Panc1 (cell line): ENCODE measurements at regions not wholly inside any gene's neighbourhood (a gene's known extent, or its start where the extent isn't known, plus 50 kb on each side); places are given as distances from the start of the nearest gene placed in this dataset.
"Not testable (repeated sequence)": the region's sequence is repeated elsewhere in the genome, so short reads cannot be mapped to it uniquely, and the experiment has no call there.

Source experiments
- ATAC-seq: fragments of 200-7000 bp; cut with Tn5 transposase; 2 replicates; pipeline ENCODE4 v1.9.1; 2020; ENCODE audit warnings: mild to moderate bottlenecking, moderate library complexity
- BruUV-seq: library from RNA; stranded (reverse); fragments of 400-500 nt; replicated peaks from 2 replicates; lab custom pipeline; 2021; lab: Mats Ljungman, UMichigan
- CTCF ChIA-PET: fragments of 300-600 bp; sonication (Branson Sonifier 250); formaldehyde crosslinking; loops from one replicate; lab custom pipeline; 2022; ENCODE audit warnings: antibody characterized with exemption; lab: Charles Lee
- POLR2A ChIA-PET: fragments of 300-600 bp; sonication (Branson Sonifier 250); formaldehyde crosslinking; loops from one replicate; lab custom pipeline; 2022; ENCODE audit warnings: antibody characterized with exemption; lab: Charles Lee
- DNase-seq: peaks from one replicate; pipeline ENCODE4 v3.0.0-alpha.2; 2010; ENCODE audit warnings: low read depth, low spot score
- H3K27ac ChIP-seq: 2 replicates; pipeline ENCODE4 v1.5.1; 2011; ENCODE audit warnings: mild to moderate bottlenecking, low read length, inconsistent platforms
- H3K27me3 ChIP-seq: fragments of 200-500 bp; sonication (Bioruptor generic); 2 replicates; pipeline ENCODE4 v1.6.0; 2014; ENCODE audit warnings: low read length, inconsistent platforms; ENCODE audit not compliant: control insufficient read depth, insufficient read depth
- H3K36me3 ChIP-seq: fragments of 200-500 bp; sonication (Bioruptor generic); 2 replicates; pipeline ENCODE4 v1.5.1; 2014; ENCODE audit warnings: inconsistent platforms, mild to moderate bottlenecking, low read length, moderate library complexity; ENCODE audit not compliant: control insufficient read depth, insufficient read depth
- H3K4me1 ChIP-seq: 2 replicates; pipeline ENCODE4 v1.5.1; 2011; ENCODE audit warnings: inconsistent platforms, mild to moderate bottlenecking, low read length, moderate library complexity; ENCODE audit not compliant: control insufficient read depth, insufficient read depth
- H3K4me3 ChIP-seq, 2 experiments: 2 replicates each; pipeline ENCODE4 v1.5.1; 2011 to 2012; ENCODE audit warnings: low read depth in 2 of 2, low read length in 2 of 2, mild to moderate bottlenecking in 2 of 2, inconsistent platforms in 1 of 2, moderate library complexity in 1 of 2
- H3K9me3 ChIP-seq: fragments of 200-500 bp; sonication (Bioruptor generic); 2 replicates; pipeline ENCODE4 v1.5.1; 2014; ENCODE audit warnings: low read depth, mild to moderate bottlenecking, inconsistent platforms, low read length, moderate library complexity; ENCODE audit not compliant: control insufficient read depth, insufficient read depth
- CTCF ChIP-seq: fragments of 450-650 bp; IDR thresholded peaks from 2 replicates; pipeline ENCODE4 v1.5.1; 2017; ENCODE audit warnings: mild to moderate bottlenecking
- POLR2AphosphoS5 ChIP-seq: IDR thresholded peaks from 2 replicates; pipeline ENCODE4 v1.6.1; 2012; ENCODE audit warnings: mild to moderate bottlenecking, low read depth, low read length, moderate library complexity
- REST ChIP-seq, 2 experiments: IDR thresholded peaks; 2 replicates each; pipeline ENCODE4 v1.6.1; 2011 to 2012; ENCODE audit warnings: low read depth in 2 of 2, control low read depth in 1 of 2, low read length in 1 of 2, mild to moderate bottlenecking in 1 of 2, moderate library complexity in 1 of 2; ENCODE audit not compliant: insufficient read depth in 1 of 2
- SIN3A ChIP-seq: IDR thresholded peaks from 2 replicates; pipeline ENCODE4 v1.6.1; 2012; ENCODE audit warnings: low read depth, mild to moderate bottlenecking, low read length, moderate library complexity, borderline replicate concordance; ENCODE audit not compliant: insufficient read depth
- TCF7L2 ChIP-seq: IDR thresholded peaks from 2 replicates; pipeline ENCODE4 v1.6.1; 2011; ENCODE audit warnings: mild to moderate bottlenecking, low read depth, low read length, inconsistent platforms
- in situ Hi-C: cut with HindIII; loops from 2 replicates; pipeline ENCODE4 v1.10.0; 2016; ENCODE audit warnings: low sequenced_read_pairs, low pct_unique_long_range_greater_than_20kb
- intact Hi-C: fragments of 100-400 bp; cut with micrococcal nuclease; formaldehyde crosslinking; loops from one replicate; pipeline ENCODE4 v1.10.0; 2022; ENCODE audit not compliant: unreplicated experiment

- ChIA-PET POLR2A (no interaction called here), CTCF (no interaction called here)
- TF ChIP-seq SIN3A (no peak), CTCF (no peak), REST (IDR thresholded peaks at IDR 0.05; ENCODE audit: insufficient read depth in 1 of 2, low read depth in 2 of 2, low read length in 1 of 2) (no peak), TCF7L2 (no peak), POLR2AphosphoS5 (no peak)
- Histone ChIP-seq H3K36me3 (peaks cover 3% of the 10 kb centered on the region; the same call in 1 of the 2 replicates), H3K27ac (no peak overlapping the region), H3K9me3 (no peaks in the 10 kb centered on the region), H3K4me1 (no peaks in the 10 kb centered on the region), H3K4me3 (no peak overlapping the region), H3K27me3 (no peaks in the 10 kb centered on the region)
- no peak for ATAC-seq
- intact Hi-C loops: no loop called here
- in situ Hi-C loops: no loop called here
- no peak for DNase-seq
- no TSS peak for BruUV-seq
Observed at GRCh38 chr15:99819981-99820718, 86.9 kb upstream of the LYSMD4 start.

GRCh38 chr15:99818872-99819271, 85.6 kb upstream of the LYSMD4 start:
- Histone ChIP-seq H3K27me3 (no peaks in the 10 kb centered on the region), H3K36me3 (peaks cover 9% of the 10 kb centered on the region; the same call in 1 of the 2 replicates), H3K27ac (no peak overlapping the region), H3K4me3 (no peak overlapping the region), H3K9me3 (no peaks in the 10 kb centered on the region), H3K4me1 (no peaks in the 10 kb centered on the region)
- ChIA-PET CTCF (no interaction called here), POLR2A (no interaction called here)
- TF ChIP-seq POLR2AphosphoS5 (no peak), CTCF (no peak), REST (IDR thresholded peaks at IDR 0.05; ENCODE audit: insufficient read depth in 1 of 2, low read depth in 2 of 2, low read length in 1 of 2) (no peak), SIN3A (no peak), TCF7L2 (no peak)
- DNase-seq (no peak), ATAC-seq (no peak)
- BruUV-seq: no TSS peak
- intact Hi-C loops: no loop called here
- in situ Hi-C loops: no loop called here

GRCh38 chr15:99816862-99817261, 83.6 kb upstream of the LYSMD4 start:
- H3K4me1 ChIP-seq, H3K9me3 ChIP-seq, CTCF ChIA-PET, DNase-seq, H3K4me3 ChIP-seq, H3K27ac ChIP-seq, in situ Hi-C loops, H3K36me3 ChIP-seq, ATAC-seq, intact Hi-C loops, POLR2A ChIA-PET, BruUV-seq, H3K27me3 ChIP-seq: not testable (repeated sequence)
